ENCODE measurements at regions not wholly inside any gene's neighbourhood (a gene's known extent, or its start where the extent isn't known, plus 50 kb on each side); places are given as distances from the start of the nearest gene placed in this dataset.

GRCh38 chr1:37128091-37128490, 93.8 kb upstream of the GRIK3 start:
- TF ChIP-seq CTCF (IDR thresholded peaks at IDR 0.05) (no peak), POLR2A (IDR thresholded peaks at IDR 0.05) (no peak)

Data from body of pancreas (tissue), 4 donors.